ENCODE measurements at regions not wholly inside any gene's neighbourhood (a gene's known extent, or its start where the extent isn't known, plus 50 kb on each side); places are given as distances from the start of the nearest gene placed in this dataset.

DNA sequence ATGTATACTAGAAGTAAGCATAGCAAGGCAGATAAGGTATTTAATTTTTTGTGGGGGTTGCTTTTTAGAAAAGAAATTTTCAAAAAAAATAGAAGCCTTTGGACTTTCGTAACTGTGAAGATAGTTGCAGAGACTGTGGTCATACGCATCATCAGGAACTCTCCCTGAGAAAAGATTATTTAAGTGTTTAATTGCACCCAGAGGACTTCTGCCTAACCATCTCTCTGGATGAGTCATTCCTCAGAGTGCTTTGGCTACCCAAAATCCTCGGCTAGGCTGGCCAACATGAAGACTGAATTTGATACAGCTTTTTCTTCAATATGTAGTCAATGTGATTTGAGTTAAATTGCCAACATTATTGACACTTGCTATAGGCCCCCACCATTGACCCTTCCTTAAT is 296.4 kb downstream of the TLR4 start:
- TF ChIP-seq, protein P1, sequence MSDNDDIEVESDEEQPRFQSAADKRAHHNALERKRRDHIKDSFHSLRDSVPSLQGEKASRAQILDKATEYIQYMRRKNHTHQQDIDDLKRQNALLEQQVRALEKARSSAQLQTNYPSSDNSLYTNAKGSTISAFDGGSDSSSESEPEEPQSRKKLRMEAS (IDR thresholded peaks at IDR 0.05; ENCODE audit: low read depth, low read length): no peak
- TF ChIP-seq, protein P2, sequence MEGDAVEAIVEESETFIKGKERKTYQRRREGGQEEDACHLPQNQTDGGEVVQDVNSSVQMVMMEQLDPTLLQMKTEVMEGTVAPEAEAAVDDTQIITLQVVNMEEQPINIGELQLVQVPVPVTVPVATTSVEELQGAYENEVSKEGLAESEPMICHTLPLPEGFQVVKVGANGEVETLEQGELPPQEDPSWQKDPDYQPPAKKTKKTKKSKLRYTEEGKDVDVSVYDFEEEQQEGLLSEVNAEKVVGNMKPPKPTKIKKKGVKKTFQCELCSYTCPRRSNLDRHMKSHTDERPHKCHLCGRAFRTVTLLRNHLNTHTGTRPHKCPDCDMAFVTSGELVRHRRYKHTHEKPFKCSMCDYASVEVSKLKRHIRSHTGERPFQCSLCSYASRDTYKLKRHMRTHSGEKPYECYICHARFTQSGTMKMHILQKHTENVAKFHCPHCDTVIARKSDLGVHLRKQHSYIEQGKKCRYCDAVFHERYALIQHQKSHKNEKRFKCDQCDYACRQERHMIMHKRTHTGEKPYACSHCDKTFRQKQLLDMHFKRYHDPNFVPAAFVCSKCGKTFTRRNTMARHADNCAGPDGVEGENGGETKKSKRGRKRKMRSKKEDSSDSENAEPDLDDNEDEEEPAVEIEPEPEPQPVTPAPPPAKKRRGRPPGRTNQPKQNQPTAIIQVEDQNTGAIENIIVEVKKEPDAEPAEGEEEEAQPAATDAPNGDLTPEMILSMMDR (IDR thresholded peaks at IDR 0.05 in 2 of 3, conservative IDR thresholded peaks at IDR 0.05 in 1 of 3; ENCODE audit: control insufficient read depth in 2 of 3, extremely low read depth in 1 of 3, insufficient read depth in 1 of 3, low read depth in 3 of 3, low read length in 3 of 3): no peak
- TF ChIP-seq, protein P3, sequence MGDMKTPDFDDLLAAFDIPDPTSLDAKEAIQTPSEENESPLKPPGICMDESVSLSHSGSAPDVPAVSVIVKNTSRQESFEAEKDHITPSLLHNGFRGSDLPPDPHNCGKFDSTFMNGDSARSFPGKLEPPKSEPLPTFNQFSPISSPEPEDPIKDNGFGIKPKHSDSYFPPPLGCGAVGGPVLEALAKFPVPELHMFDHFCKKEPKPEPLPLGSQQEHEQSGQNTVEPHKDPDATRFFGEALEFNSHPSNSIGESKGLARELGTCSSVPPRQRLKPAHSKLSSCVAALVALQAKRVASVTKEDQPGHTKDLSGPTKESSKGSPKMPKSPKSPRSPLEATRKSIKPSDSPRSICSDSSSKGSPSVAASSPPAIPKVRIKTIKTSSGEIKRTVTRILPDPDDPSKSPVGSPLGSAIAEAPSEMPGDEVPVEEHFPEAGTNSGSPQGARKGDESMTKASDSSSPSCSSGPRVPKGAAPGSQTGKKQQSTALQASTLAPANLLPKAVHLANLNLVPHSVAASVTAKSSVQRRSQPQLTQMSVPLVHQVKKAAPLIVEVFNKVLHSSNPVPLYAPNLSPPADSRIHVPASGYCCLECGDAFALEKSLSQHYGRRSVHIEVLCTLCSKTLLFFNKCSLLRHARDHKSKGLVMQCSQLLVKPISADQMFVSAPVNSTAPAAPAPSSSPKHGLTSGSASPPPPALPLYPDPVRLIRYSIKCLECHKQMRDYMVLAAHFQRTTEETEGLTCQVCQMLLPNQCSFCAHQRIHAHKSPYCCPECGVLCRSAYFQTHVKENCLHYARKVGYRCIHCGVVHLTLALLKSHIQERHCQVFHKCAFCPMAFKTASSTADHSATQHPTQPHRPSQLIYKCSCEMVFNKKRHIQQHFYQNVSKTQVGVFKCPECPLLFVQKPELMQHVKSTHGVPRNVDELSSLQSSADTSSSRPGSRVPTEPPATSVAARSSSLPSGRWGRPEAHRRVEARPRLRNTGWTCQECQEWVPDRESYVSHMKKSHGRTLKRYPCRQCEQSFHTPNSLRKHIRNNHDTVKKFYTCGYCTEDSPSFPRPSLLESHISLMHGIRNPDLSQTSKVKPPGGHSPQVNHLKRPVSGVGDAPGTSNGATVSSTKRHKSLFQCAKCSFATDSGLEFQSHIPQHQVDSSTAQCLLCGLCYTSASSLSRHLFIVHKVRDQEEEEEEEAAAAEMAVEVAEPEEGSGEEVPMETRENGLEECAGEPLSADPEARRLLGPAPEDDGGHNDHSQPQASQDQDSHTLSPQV (IDR thresholded peaks at IDR 0.05): no peak
- no peak for TF ChIP-seq STAT1 (conservative IDR thresholded peaks at IDR 0.05)
- no peak for TF ChIP-seq SMARCA5 (IDR thresholded peaks at IDR 0.05)

Measured in GM12878 (cell line).